Spleen (tissue), 7 donors: ENCODE measurements at regions not wholly inside any gene's neighbourhood (a gene's known extent, or its start where the extent isn't known, plus 50 kb on each side); places are given as distances from the start of the nearest gene placed in this dataset.

Experiments
- CTCF ChIP-seq, 11 experiments: fragments of 200-600 bp in 7 of 11; fragments of 450-650 bp in 4 of 11; sonication (generic) in 4 of 11; IDR thresholded peaks in 8 of 11; conservative IDR thresholded peaks in 3 of 11; 1 replicate in 7 of 11; 2 replicates in 4 of 11; pipeline versions ENCODE4 v1.4.0 to v1.8.0; 2016 to 2021; ENCODE audit warnings: antibody characterized with exemption in 11 of 11, inconsistent platforms in 4 of 11, mild to moderate bottlenecking in 1 of 11
- POLR2A ChIP-seq, 3 donors: fragments of 450-650 bp; IDR thresholded peaks; one replicate each; pipeline ENCODE4 v1.5.1; 2017; ENCODE audit warnings: antibody characterized with exemption in 3 of 3, mild to moderate bottlenecking in 1 of 3
- POLR2AphosphoS5 ChIP-seq, 3 donors: sonication (generic); formaldehyde crosslinking; IDR thresholded peaks; one replicate each; pipeline ENCODE4 v1.5.1; 2017; ENCODE audit warnings: antibody characterized with exemption in 3 of 3
- donor health status: DM: no; HTN: no; CAD: no; lungs with moderate emphysema.
- donor health status: DM: no; HTN: no; CAD: no.
- donor health status: DM: no; HTN: no; CAD: no.

DNA sequence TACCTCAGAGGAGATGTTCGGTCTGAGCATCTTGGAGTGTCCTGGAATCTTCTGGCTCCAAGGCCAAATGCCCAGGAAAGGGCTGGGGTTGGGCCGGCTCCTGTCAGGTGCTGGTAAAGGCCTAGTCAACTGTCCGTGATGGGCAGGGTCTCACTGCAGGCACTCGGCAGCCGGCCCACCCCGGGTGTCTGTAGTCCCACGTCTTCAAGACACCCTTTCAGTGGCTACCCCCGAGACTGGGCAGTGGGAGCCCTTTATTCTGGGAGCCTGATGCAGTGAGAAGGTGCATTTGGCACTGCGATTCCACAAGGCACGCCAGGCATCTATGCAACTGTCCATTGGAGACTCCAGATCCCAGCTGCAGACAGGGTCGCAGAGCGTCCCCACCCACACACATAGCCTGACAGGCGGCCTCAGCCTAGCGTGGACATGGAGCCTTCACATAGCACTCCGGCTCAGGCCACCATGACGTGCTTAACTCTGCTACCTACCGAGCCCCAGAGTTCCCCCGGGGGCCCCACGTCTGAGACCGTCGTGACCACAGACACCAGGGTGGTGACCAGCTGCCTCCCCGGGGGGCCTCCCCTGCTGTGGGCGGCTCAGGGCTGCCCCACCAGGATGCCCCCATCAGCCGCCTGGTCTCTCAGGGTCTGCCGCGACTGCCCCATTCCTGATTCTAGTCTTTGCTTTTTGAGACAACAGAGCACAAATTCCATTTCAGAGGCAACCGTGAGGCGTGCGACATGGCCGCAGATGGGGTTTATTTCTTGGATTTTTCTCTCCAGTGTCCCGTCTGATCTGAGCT is 331.8 kb upstream of the SFSWAP start:
- TF ChIP-seq CTCF (IDR thresholded peaks at IDR 0.05 in 8 of 11, conservative IDR thresholded peaks at IDR 0.05 in 3 of 11) = no peak
- no peak for TF ChIP-seq POLR2A (IDR thresholded peaks at IDR 0.05)
- no peak for TF ChIP-seq POLR2AphosphoS5 (IDR thresholded peaks at IDR 0.05)
